HAP-1 (cell line): ENCODE measurements at regions not wholly inside any gene's neighbourhood (a gene's known extent, or its start where the extent isn't known, plus 50 kb on each side); places are given as distances from the start of the nearest gene placed in this dataset.

ENCODE experiments used
- DNase-seq, 2 experiments: peaks; one replicate each; pipeline ENCODE4 v3.0.0-alpha.2; 2016 to 2020; ENCODE audit warnings: low spot score in 2 of 2
- H3K27me3 ChIP-seq: fragments of 250-450 bp; sonication (Bioruptor Pico); 2 replicates; pipeline ENCODE4 v1.5.1; 2020; ENCODE audit warnings: low read depth, mild to moderate bottlenecking, moderate library complexity
- H3K36me3 ChIP-seq: fragments of 250-450 bp; sonication (Bioruptor Pico); replicated peaks from 2 replicates; pipeline ENCODE4 v1.5.1; 2020; ENCODE audit warnings: mild to moderate bottlenecking
- H3K4me1 ChIP-seq: fragments of 250-450 bp; sonication (Bioruptor Pico); 2 replicates; pipeline ENCODE4 v1.5.1; 2020; ENCODE audit warnings: mild to moderate bottlenecking
- H3K4me3 ChIP-seq: fragments of 250-450 bp; sonication (Bioruptor Pico); 2 replicates; pipeline ENCODE4 v1.5.1; 2020; ENCODE audit warnings: mild to moderate bottlenecking, moderate library complexity
- H3K9me3 ChIP-seq: fragments of 250-450 bp; sonication (Bioruptor Pico); 2 replicates; pipeline ENCODE4 v1.5.1; 2020; ENCODE audit warnings: mild to moderate bottlenecking, moderate library complexity
- in situ Hi-C: fragments of 300-500 bp; cut with MboI; formaldehyde crosslinking; loops from 3 replicates; pipeline ENCODE4 v1.14.3; 2020; ENCODE audit warnings: low sequenced_read_pairs, inconsistent platforms, mixed read lengths

GRCh38 chr10:113449006-113449695, 103.7 kb upstream of the HABP2 start:
- Histone ChIP-seq H3K9me3 (no peaks in the 10 kb centered on the region), H3K4me1 (no peaks in the 10 kb centered on the region), H3K4me3 (no peak overlapping the region), H3K27me3 (peaks cover 10% of the 10 kb centered on the region; the same call in 1 of the 2 replicates), H3K36me3 (no peaks in the 10 kb centered on the region)
- no peak for DNase-seq
- in situ Hi-C loops = no loop called here

- in situ Hi-C loops = no loop called here
- no peak for DNase-seq
- peaks cover 10% of the 10 kb centered on the region; the same call in 1 of the 2 replicates for H3K27me3 ChIP-seq
Observed at GRCh38 chr10:113450046-113450804, 102.6 kb upstream of the HABP2 start.

GRCh38 chr10:113450906-113451305, 101.9 kb upstream of the HABP2 start:
- no peak for DNase-seq
- in situ Hi-C loops = no loop called here
- H3K9me3 ChIP-seq = no peaks in the 10 kb centered on the region
- H3K4me3 ChIP-seq = no peak overlapping the region
- H3K4me1 ChIP-seq = no peaks in the 10 kb centered on the region
- no peaks in the 10 kb centered on the region for H3K36me3 ChIP-seq
- H3K27me3 ChIP-seq = peaks cover 10% of the 10 kb centered on the region; the same call in 1 of the 2 replicates

More at GRCh38 chr10:113450046-113450804, 102.6 kb upstream of the HABP2 start:
- H3K9me3 ChIP-seq = no peaks in the 10 kb centered on the region
- no peaks in the 10 kb centered on the region for H3K4me1 ChIP-seq
- no peak overlapping the region for H3K4me3 ChIP-seq
- no peaks in the 10 kb centered on the region for H3K36me3 ChIP-seq

GRCh38 chr10:113452146-113452845, 100.6 kb upstream of the HABP2 start:
- H3K4me3 ChIP-seq = no peak overlapping the region
- peaks cover 10% of the 10 kb centered on the region; the same call in 1 of the 2 replicates for H3K27me3 ChIP-seq
- H3K36me3 ChIP-seq = no peaks in the 10 kb centered on the region
- in situ Hi-C loops = no loop called here
- no peaks in the 10 kb centered on the region for H3K9me3 ChIP-seq
- H3K4me1 ChIP-seq = no peaks in the 10 kb centered on the region
- no peak for DNase-seq

- Histone ChIP-seq H3K4me3 (no peak overlapping the region), H3K9me3 (no peaks in the 10 kb centered on the region), H3K36me3 (no peaks in the 10 kb centered on the region), H3K4me1 (no peaks in the 10 kb centered on the region), H3K27me3 (peaks cover 8% of the 10 kb centered on the region; the same call in 1 of the 2 replicates)
- in situ Hi-C loops = no loop called here
- no peak for DNase-seq
Observed at GRCh38 chr10:113453351-113453750, 99.5 kb upstream of the HABP2 start.

GRCh38 chr10:113454341-113455061, 98.4 kb upstream of the HABP2 start:
- no peak overlapping the region for H3K4me3 ChIP-seq
- no peaks in the 10 kb centered on the region for H3K4me1 ChIP-seq
- no peaks in the 10 kb centered on the region for H3K9me3 ChIP-seq
- peak; percentile 8 to 65 for DNase-seq
- in situ Hi-C loops = no loop called here
- H3K27me3 ChIP-seq = peaks cover 3% of the 10 kb centered on the region; the same call in 1 of the 2 replicates
- no peaks in the 10 kb centered on the region for H3K36me3 ChIP-seq

- Histone ChIP-seq H3K27me3 (peaks cover 3% of the 10 kb centered on the region; the same call in 1 of the 2 replicates), H3K4me3 (no peak overlapping the region), H3K36me3 (no peaks in the 10 kb centered on the region), H3K9me3 (no peaks in the 10 kb centered on the region), H3K4me1 (no peaks in the 10 kb centered on the region)
- DNase-seq = no peak
- in situ Hi-C loops = no loop called here
Observed at GRCh38 chr10:113455947-113456346, 96.9 kb upstream of the HABP2 start.

GRCh38 chr10:113456741-113457140, 96.1 kb upstream of the HABP2 start:
- H3K4me3 ChIP-seq = no peak overlapping the region
- H3K4me1 ChIP-seq = no peaks in the 10 kb centered on the region
- in situ Hi-C loops = no loop called here

GRCh38 chr10:113457408-113457807, 95.4 kb upstream of the HABP2 start:
- Histone ChIP-seq H3K36me3 (no peaks in the 10 kb centered on the region), H3K9me3 (no peaks in the 10 kb centered on the region), H3K4me3 (no peak overlapping the region), H3K27me3 (peaks cover 3% of the 10 kb centered on the region), H3K4me1 (no peaks in the 10 kb centered on the region)
- in situ Hi-C loops = no loop called here
- DNase-seq = no peak

More at GRCh38 chr10:113456741-113457140, 96.1 kb upstream of the HABP2 start:
- no peak for DNase-seq
- no peaks in the 10 kb centered on the region for H3K36me3 ChIP-seq
- no peaks in the 10 kb centered on the region for H3K9me3 ChIP-seq
- peaks cover 3% of the 10 kb centered on the region; the same call in 1 of the 2 replicates for H3K27me3 ChIP-seq

- in situ Hi-C loops = no loop called here
- Histone ChIP-seq H3K9me3 (no peaks in the 10 kb centered on the region), H3K27me3 (peaks cover under 1% of the 10 kb centered on the region), H3K36me3 (no peaks in the 10 kb centered on the region), H3K4me3 (no peak overlapping the region), H3K4me1 (no peaks in the 10 kb centered on the region)
- DNase-seq = no peak
Observed at GRCh38 chr10:113458451-113458850, 94.4 kb upstream of the HABP2 start.

GRCh38 chr10:113458944-113459343, 93.9 kb upstream of the HABP2 start:
- in situ Hi-C loops = no loop called here
- H3K27me3 ChIP-seq = peaks cover 3% of the 10 kb centered on the region

GRCh38 chr10:113459626-113460280, 93.1 kb upstream of the HABP2 start:
- H3K27me3 ChIP-seq = peaks cover 3% of the 10 kb centered on the region
- in situ Hi-C loops = no loop called here
- no peak for DNase-seq

More at GRCh38 chr10:113458944-113459343, 93.9 kb upstream of the HABP2 start:
- Histone ChIP-seq H3K36me3 (no peaks in the 10 kb centered on the region), H3K4me1 (no peaks in the 10 kb centered on the region), H3K4me3 (no peak overlapping the region), H3K9me3 (no peaks in the 10 kb centered on the region)
- no peak for DNase-seq

GRCh38 chr10:113463083-113463482, 89.8 kb upstream of the HABP2 start:
- Histone ChIP-seq H3K4me1 (no peaks in the 10 kb centered on the region), H3K27me3 (peaks cover 3% of the 10 kb centered on the region), H3K4me3 (no peak overlapping the region), H3K9me3 (no peaks in the 10 kb centered on the region), H3K36me3 (no peaks in the 10 kb centered on the region)
- no peak for DNase-seq
- in situ Hi-C loops = no loop called here

More at GRCh38 chr10:113459626-113460280, 93.1 kb upstream of the HABP2 start:
- Histone ChIP-seq H3K36me3 (no peaks in the 10 kb centered on the region), H3K4me3 (no peak overlapping the region), H3K4me1 (no peaks in the 10 kb centered on the region), H3K9me3 (no peaks in the 10 kb centered on the region)
